ENCODE measurements at regions not wholly inside any gene's neighbourhood (a gene's known extent, or its start where the extent isn't known, plus 50 kb on each side); places are given as distances from the start of the nearest gene placed in this dataset.

- TF ChIP-seq CTCF (IDR thresholded peaks at IDR 0.05) = no peak
- TF ChIP-seq POLR2AphosphoS5 (IDR thresholded peaks at IDR 0.05) = no peak
- TF ChIP-seq POLR2A (IDR thresholded peaks at IDR 0.05) = no peak
- TF ChIP-seq EP300 (IDR thresholded peaks at IDR 0.05) = no peak
Measured at GRCh38 chr2:192467953-192468660, 273.4 kb upstream of the TMEFF2 start.

Data from suprapubic skin (tissue), 4 donors.